GM12872 (cell line): ENCODE measurements at regions not wholly inside any gene's neighbourhood (a gene's known extent, or its start where the extent isn't known, plus 50 kb on each side); places are given as distances from the start of the nearest gene placed in this dataset.

Experiments used
- TF ChIP-seq, protein P1 (sequence below): IDR thresholded peaks from 3 replicates; pipeline ENCODE4 v1.5.1; 2011; ENCODE audit warnings: low read depth, mild to moderate bottlenecking, low read length, moderate library complexity; ENCODE audit not compliant: insufficient read depth

DNA sequence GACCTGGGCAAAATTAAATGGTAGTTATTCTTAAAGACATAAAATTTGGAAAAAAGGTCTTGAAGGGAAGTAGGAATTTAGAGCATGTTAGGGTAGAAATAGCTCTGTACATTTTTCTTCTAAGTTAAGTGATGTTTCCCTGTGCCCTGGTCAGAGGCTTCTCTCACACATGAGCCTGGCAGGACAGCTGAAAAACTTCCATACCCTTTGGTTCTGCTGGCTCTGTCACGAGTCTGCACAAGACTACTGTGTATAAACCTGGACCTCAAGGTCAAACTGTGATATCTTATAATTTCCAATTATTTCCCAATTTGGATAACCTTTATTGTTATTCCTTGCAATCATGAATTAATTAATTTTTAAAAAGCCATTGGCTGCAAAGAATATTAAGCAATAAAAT, 664.7 kb downstream of the BCL11A start:
- TF ChIP-seq, protein P1, sequence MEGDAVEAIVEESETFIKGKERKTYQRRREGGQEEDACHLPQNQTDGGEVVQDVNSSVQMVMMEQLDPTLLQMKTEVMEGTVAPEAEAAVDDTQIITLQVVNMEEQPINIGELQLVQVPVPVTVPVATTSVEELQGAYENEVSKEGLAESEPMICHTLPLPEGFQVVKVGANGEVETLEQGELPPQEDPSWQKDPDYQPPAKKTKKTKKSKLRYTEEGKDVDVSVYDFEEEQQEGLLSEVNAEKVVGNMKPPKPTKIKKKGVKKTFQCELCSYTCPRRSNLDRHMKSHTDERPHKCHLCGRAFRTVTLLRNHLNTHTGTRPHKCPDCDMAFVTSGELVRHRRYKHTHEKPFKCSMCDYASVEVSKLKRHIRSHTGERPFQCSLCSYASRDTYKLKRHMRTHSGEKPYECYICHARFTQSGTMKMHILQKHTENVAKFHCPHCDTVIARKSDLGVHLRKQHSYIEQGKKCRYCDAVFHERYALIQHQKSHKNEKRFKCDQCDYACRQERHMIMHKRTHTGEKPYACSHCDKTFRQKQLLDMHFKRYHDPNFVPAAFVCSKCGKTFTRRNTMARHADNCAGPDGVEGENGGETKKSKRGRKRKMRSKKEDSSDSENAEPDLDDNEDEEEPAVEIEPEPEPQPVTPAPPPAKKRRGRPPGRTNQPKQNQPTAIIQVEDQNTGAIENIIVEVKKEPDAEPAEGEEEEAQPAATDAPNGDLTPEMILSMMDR: no peak

DNA sequence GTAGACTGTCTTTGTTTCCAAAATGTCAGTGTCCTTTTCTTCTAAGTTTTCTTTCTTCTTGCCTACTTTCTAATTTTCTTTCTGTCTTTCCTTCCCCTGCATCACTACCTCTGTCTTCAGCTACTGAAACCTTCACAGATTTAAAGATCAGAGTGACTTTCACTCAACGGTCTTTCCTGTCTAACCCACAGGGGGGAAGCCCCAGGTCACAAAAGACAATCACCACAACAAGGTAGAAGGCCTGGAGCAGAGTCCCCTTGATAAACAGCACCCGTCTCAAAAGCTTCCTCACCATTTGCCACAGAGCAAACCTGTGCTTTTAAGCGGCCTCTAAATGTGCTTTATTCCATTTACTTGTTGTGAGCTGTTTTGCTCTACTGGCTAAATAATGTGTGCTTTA, 665.4 kb downstream of the BCL11A start:
- TF ChIP-seq, protein P1: no peak

DNA sequence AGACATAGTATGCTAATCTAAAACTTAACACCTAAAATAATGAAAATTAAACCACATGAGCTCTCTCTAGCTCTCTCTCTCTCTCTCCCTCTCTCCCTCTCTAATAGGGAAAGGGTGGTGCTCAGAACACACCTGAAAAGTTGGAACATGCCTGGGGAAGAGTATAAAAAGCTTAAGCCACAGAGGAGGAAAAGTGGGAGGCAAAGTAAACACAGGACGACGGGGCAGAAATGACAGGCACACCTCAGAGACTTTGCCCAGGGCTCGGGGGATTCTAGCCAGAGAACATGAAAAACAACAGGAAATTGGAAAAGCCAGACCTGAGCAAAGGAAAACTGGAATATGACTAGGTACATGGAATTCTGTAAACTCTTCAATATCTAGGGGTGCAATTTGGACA, 666.1 kb downstream of the BCL11A start:
- TF ChIP-seq, protein P1: no peak

DNA sequence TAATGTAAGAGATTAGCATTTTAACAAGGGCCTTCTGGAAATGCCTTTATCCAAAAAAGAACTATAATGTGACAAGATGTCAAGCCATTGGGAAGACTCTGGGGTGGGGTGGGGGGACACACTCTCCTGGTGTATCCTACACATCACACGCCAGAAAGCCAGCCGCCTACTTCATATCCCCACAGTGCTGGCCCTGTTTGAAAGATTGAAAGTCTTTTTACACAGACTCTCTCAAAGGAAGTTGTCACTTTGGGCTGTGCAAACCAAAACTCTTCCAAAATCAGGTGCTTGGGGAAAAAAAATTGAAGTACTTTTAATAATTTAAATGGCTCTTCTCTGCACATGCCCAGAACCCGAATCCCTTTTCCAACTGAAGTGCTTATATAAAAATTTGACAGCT, 666.7 kb downstream of the BCL11A start:
- TF ChIP-seq, protein P1: no peak

DNA sequence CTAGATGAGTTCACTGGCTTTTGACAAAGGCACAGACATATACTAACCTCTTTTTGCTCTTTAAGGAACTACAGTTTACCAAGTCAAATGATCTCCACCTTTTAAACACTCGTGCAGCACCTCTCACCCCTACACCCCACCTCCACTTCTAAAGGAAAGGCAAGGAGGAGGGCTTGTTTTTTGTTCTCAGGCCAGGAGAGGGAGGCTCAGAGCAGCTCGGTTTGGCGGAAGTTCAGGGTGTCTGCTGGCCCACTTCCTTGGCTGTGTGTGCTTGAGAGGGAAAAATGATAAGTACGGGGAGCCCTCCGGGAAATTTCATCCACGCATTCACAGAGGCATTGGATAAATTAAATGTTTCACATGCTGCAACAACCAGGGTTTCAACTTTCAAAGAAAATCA, 667.9 kb downstream of the BCL11A start:
- TF ChIP-seq, protein P1: no peak

DNA sequence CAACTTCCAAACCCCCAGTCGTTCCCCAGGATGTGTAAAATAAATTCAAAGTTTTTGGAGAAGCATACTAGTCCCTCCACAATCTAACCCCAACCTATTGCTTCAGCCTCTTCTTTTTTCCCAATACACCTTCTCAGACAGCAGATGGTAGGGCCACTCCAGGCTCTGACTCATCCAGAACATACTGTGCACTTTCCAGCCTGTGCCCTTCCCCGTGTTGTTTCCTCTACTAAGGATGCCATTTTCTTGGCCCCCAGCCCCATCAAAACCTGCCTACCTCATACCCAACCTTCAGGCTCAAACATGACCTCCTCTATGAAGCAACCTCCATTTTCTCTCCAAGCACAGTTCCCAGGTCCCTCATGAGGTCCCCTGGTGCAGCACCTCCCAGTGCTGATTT, 669.3 kb downstream of the BCL11A start:
- TF ChIP-seq, protein P1: no peak

DNA sequence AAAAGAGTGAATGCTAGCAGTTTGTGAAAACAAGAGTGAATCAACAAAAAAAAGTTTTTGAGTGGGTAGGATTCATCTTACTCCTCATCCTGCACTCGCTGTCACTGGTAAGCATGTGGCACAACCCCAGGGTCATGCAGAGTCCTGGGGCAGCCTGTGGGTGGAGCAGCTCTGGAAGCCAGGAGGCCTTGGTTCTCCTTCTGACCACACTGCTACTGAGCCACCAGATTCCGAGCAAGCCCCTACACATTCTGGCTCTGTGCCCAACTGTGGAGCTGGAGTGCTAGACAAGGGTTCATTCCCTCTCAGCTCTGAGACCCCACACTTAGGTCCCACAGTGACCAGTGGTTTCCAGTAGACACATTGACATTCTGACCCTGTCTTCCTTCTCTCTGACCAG, 670.6 kb downstream of the BCL11A start:
- TF ChIP-seq, protein P1: no peak

DNA sequence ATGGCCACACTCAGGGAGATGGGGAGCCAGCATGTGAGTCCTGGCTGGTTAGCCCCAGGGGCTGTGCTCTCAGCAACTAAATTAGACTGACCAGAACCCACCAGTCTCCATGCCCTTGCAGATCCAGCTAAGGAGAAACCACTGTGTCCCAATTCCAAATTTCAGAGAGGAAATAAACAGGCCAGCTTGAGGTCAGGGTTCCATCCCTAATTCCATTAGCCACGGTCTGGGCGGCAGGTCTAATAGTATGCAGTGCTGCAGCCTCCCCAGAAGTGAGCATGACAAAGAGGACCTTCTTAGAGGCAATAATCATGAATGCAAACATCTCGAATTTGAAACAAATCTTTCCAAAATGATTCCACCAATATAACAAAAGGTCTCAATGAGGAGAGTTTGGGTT, 671.2 kb downstream of the BCL11A start:
- TF ChIP-seq, protein P1: no peak
